Epithelial cell of esophagus (primary cell): ENCODE measurements at regions not wholly inside any gene's neighbourhood (a gene's known extent, or its start where the extent isn't known, plus 50 kb on each side); places are given as distances from the start of the nearest gene placed in this dataset.

Source experiments
- DNase-seq: peaks from one replicate; pipeline ENCODE4 v3.0.0; 2010; ENCODE audit warnings: low read depth
- H3K4me3 ChIP-seq: 2 replicates; pipeline ENCODE4 v1.5.1; 2011; ENCODE audit warnings: mild to moderate bottlenecking, low read length, control low read depth
- CTCF ChIP-seq: IDR thresholded peaks from 2 replicates; pipeline ENCODE4 v1.5.1; 2011; ENCODE audit warnings: low read depth, mild to moderate bottlenecking, low read length, control low read depth, inconsistent platforms; ENCODE audit not compliant: insufficient read depth; ENCODE audit errors: missing control alignments

- DNase-seq: no peak
- no peak for TF ChIP-seq CTCF
These were observed 69.0 kb downstream of the KIF2B start for GRCh38 chr17:53891726-53892125.

GRCh38 chr17:53892222-53892621 is 69.5 kb downstream of the KIF2B start:
- no peak for TF ChIP-seq CTCF
- no peak for DNase-seq

More at GRCh38 chr17:53891726-53892125, 69.0 kb downstream of the KIF2B start:
- H3K4me3 ChIP-seq: no peak overlapping the region

GRCh38 chr17:53894591-53894990 is 71.9 kb downstream of the KIF2B start:
- no peak overlapping the region for H3K4me3 ChIP-seq
- TF ChIP-seq CTCF: no peak
- no peak for DNase-seq

More at GRCh38 chr17:53892222-53892621, 69.5 kb downstream of the KIF2B start:
- no peak overlapping the region for H3K4me3 ChIP-seq

- H3K4me3 ChIP-seq: no peak overlapping the region
- peak; percentile 2 for DNase-seq
- TF ChIP-seq CTCF: no peak
These were observed 73.3 kb downstream of the KIF2B start for GRCh38 chr17:53896047-53896446.

- no peak for TF ChIP-seq CTCF
- no peak overlapping the region for H3K4me3 ChIP-seq
- DNase-seq: no peak
These were observed 78.2 kb downstream of the KIF2B start for GRCh38 chr17:53900951-53901350.

GRCh38 chr17:53907435-53907834 is 84.7 kb downstream of the KIF2B start:
- DNase-seq: no peak
- H3K4me3 ChIP-seq: no peak overlapping the region
- TF ChIP-seq CTCF: no peak

- DNase-seq: no peak
- TF ChIP-seq CTCF: no peak
- no peak overlapping the region for H3K4me3 ChIP-seq
These were observed 87.1 kb downstream of the KIF2B start for GRCh38 chr17:53909802-53910201.
